Neural cell (in vitro differentiated cells): ENCODE measurements at regions not wholly inside any gene's neighbourhood (a gene's known extent, or its start where the extent isn't known, plus 50 kb on each side); places are given as distances from the start of the nearest gene placed in this dataset.

ENCODE experiments used
- H2AFZ ChIP-seq: fragments of 200-600, 300-800 bp; sonication (generic), shearing (Covaris generic); 2 replicates; pipeline ENCODE4 v1.6.0; 2014; ENCODE audit warnings: low read depth, mild to moderate bottlenecking, antibody characterized with exemption, low read length, moderate library complexity
- H3F3A ChIP-seq: fragments of 200-600 bp; shearing (Covaris generic); 2 replicates; pipeline ENCODE4 v1.6.1; 2016; ENCODE audit warnings: mild to moderate bottlenecking, moderate library complexity, mixed read lengths, antibody characterized with exemption, low read length; ENCODE audit not compliant: insufficient read depth, poor library complexity, severe bottlenecking
- H3K27ac ChIP-seq: fragments of 200-600, 300-800 bp; sonication (generic), shearing (Covaris generic); 2 replicates; pipeline ENCODE4 v1.5.1; 2014; ENCODE audit warnings: mild to moderate bottlenecking, low read length, moderate library complexity
- H3K27me3 ChIP-seq: fragments of 300-800, 200-600 bp; sonication (generic), shearing (Covaris generic); 2 replicates; pipeline ENCODE4 v1.6.0; 2014; ENCODE audit warnings: mild to moderate bottlenecking, low read depth, low read length, moderate library complexity; ENCODE audit not compliant: insufficient read depth
- H3K36me3 ChIP-seq: fragments of 300-800, 200-600 bp; sonication (generic), shearing (Covaris generic); 2 replicates; pipeline ENCODE4 v1.5.1; 2014; ENCODE audit warnings: mild to moderate bottlenecking, antibody characterized with exemption, low read length, moderate library complexity; ENCODE audit not compliant: insufficient read depth
- H3K4me2 ChIP-seq: fragments of 300-800, 200-600 bp; sonication (generic), shearing (Covaris generic); 2 replicates; pipeline ENCODE4 v1.6.0; 2014; ENCODE audit warnings: mild to moderate bottlenecking, low read length
- H3K4me3 ChIP-seq: fragments of 300-800, 200-600 bp; sonication (generic), shearing (Covaris generic); 2 replicates; pipeline ENCODE4 v1.5.1; 2014; ENCODE audit warnings: mild to moderate bottlenecking, low read length, moderate library complexity
- H3K79me2 ChIP-seq: fragments of 200-600 bp; shearing (Covaris generic); replicated peaks from 2 replicates; pipeline ENCODE4 v1.6.0; 2014; ENCODE audit warnings: mild to moderate bottlenecking, low read length, moderate library complexity; ENCODE audit not compliant: insufficient read depth
- H3K9ac ChIP-seq: fragments of 300-800, 200-600 bp; sonication (generic), shearing (Covaris generic); 2 replicates; pipeline ENCODE4 v1.6.1; 2016; ENCODE audit warnings: mild to moderate bottlenecking, low read length, mixed read lengths
- H3K9me2 ChIP-seq: fragments of 200-600 bp; shearing (Covaris generic); 2 replicates; pipeline ENCODE4 v1.6.1; 2016; ENCODE audit warnings: mild to moderate bottlenecking, low read length, mixed read lengths; ENCODE audit not compliant: insufficient read depth
- H3K9me3 ChIP-seq: fragments of 200-600, 300-800 bp; sonication (generic), shearing (Covaris generic); 2 replicates; pipeline ENCODE4 v1.6.1; 2016; ENCODE audit warnings: mild to moderate bottlenecking, mixed run types, low read length, moderate library complexity, mixed read lengths
- H4K20me1 ChIP-seq: fragments of 200-600 bp; shearing (Covaris generic); 2 replicates; pipeline ENCODE4 v1.6.1; 2016; ENCODE audit warnings: mild to moderate bottlenecking, mixed run types; ENCODE audit not compliant: insufficient read depth
- CTCF ChIP-seq: fragments of 450-650 bp; IDR thresholded peaks from 2 replicates; pipeline ENCODE4 v1.5.1; 2014; ENCODE audit warnings: antibody characterized with exemption, mild to moderate bottlenecking, moderate library complexity; ENCODE audit not compliant: poor library complexity, severe bottlenecking
- EP300 ChIP-seq: fragments of 450-650 bp; conservative IDR thresholded peaks from 2 replicates; pipeline ENCODE4 v1.6.1; 2014; ENCODE audit warnings: antibody characterized with exemption, mild to moderate bottlenecking, moderate library complexity; ENCODE audit not compliant: poor library complexity, severe bottlenecking
- EZH2 ChIP-seq: fragments of 200-600, 300-800 bp; shearing (Covaris generic), sonication (generic); IDR thresholded peaks from 2 replicates; pipeline ENCODE4 v1.6.1; 2014; ENCODE audit warnings: antibody characterized with exemption, low read length, borderline replicate concordance, mild to moderate bottlenecking; ENCODE audit not compliant: insufficient read depth, poor library complexity, severe bottlenecking
- MXI1 ChIP-seq: fragments of 450-650 bp; conservative IDR thresholded peaks from 2 replicates; pipeline ENCODE4 v1.6.1; 2014; ENCODE audit warnings: antibody characterized with exemption, mild to moderate bottlenecking; ENCODE audit not compliant: poor library complexity, severe bottlenecking
- POLR2AphosphoS5 ChIP-seq: IDR thresholded peaks from 2 replicates; pipeline ENCODE4 v1.6.1; 2012
- RAD21 ChIP-seq: fragments of 450-650 bp; conservative IDR thresholded peaks from 2 replicates; pipeline ENCODE4 v1.6.1; 2014; ENCODE audit warnings: antibody characterized with exemption, mild to moderate bottlenecking, moderate library complexity
- REST ChIP-seq: IDR thresholded peaks from 2 replicates; pipeline ENCODE4 v1.6.1; 2012; ENCODE audit warnings: borderline replicate concordance
- SMC3 ChIP-seq: fragments of 450-650 bp; conservative IDR thresholded peaks from 2 replicates; pipeline ENCODE4 v1.6.1; 2014; ENCODE audit warnings: antibody characterized with exemption, mild to moderate bottlenecking, moderate library complexity; ENCODE audit not compliant: poor library complexity
- TAF1 ChIP-seq: IDR thresholded peaks from 2 replicates; pipeline ENCODE4 v1.6.1; 2012; ENCODE audit warnings: low read depth

GRCh38 chr3:86225461-86225860 lies 765.5 kb downstream of the VGLL3 start:
- Histone ChIP-seq H3K9me3 (no peaks in the 10 kb centered on the region), H3F3A (no peaks in the 10 kb centered on the region), H3K36me3 (no peaks in the 10 kb centered on the region), H3K4me3 (no peak overlapping the region), H3K27me3 (no peaks in the 10 kb centered on the region), H3K4me2 (no peak overlapping the region), H3K9ac (no peak overlapping the region), H2AFZ (no peak overlapping the region), H4K20me1 (no peaks in the 10 kb centered on the region), H3K79me2 (no peaks in the 10 kb centered on the region), H3K9me2 (no peaks in the 10 kb centered on the region), H3K27ac (no peak overlapping the region)
- TF ChIP-seq SMC3, result no peak
- no peak for TF ChIP-seq CTCF
- no peak for TF ChIP-seq EP300
- TF ChIP-seq TAF1, result no peak
- no peak for TF ChIP-seq EZH2
- no peak for TF ChIP-seq MXI1
- no peak for TF ChIP-seq RAD21
- no peak for TF ChIP-seq POLR2AphosphoS5
- TF ChIP-seq REST, result no peak

- Histone ChIP-seq H3K79me2 (no peaks in the 10 kb centered on the region), H3K27me3 (no peaks in the 10 kb centered on the region), H3K9me2 (no peaks in the 10 kb centered on the region), H3K4me2 (no peak overlapping the region), H3F3A (no peaks in the 10 kb centered on the region), H3K27ac (no peak overlapping the region), H3K36me3 (no peaks in the 10 kb centered on the region), H2AFZ (no peak overlapping the region), H3K4me3 (no peak overlapping the region), H3K9ac (no peak overlapping the region), H3K9me3 (no peaks in the 10 kb centered on the region), H4K20me1 (no peaks in the 10 kb centered on the region)
- TF ChIP-seq CTCF (no peak), MXI1 (no peak), SMC3 (no peak), EZH2 (no peak), RAD21 (no peak), TAF1 (no peak), REST (no peak), EP300 (no peak), POLR2AphosphoS5 (no peak)
Measured at GRCh38 chr3:86221601-86222000, 769.3 kb downstream of the VGLL3 start.
